Hepatic stellate cell (primary cell): ENCODE measurements at regions not wholly inside any gene's neighbourhood (a gene's known extent, or its start where the extent isn't known, plus 50 kb on each side); places are given as distances from the start of the nearest gene placed in this dataset.
"Not testable (repeated sequence)": the region's sequence is repeated elsewhere in the genome, so short reads cannot be mapped to it uniquely, and the experiment has no call there.

Experiments
- DNase-seq: peaks from one replicate; pipeline ENCODE4 v3.0.0; 2011; ENCODE audit warnings: low spot score

DNA sequence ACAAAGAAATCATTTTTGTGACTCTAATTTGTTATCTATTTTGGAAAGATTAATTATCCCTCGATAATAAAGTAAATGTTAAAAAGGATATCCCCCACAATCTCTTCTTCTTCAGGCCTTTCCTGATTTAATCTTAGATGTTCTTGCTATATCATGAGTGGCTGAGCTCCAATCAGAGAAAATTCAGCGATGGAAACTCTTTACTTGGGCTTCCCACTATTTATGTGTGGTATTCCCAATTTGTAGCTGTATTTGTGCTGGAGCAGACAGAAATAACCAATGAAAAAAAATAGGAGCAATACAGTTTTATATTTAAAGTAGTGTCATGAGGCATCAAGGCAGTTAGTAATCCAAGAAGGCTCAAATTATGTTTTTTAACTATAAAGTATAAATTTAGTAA, 539.1 kb downstream of the PRKD1 start:
- DNase-seq = no peak

GRCh38 chr14:29390081-29390832, 537.4 kb downstream of the PRKD1 start:
- no peak for DNase-seq

DNA sequence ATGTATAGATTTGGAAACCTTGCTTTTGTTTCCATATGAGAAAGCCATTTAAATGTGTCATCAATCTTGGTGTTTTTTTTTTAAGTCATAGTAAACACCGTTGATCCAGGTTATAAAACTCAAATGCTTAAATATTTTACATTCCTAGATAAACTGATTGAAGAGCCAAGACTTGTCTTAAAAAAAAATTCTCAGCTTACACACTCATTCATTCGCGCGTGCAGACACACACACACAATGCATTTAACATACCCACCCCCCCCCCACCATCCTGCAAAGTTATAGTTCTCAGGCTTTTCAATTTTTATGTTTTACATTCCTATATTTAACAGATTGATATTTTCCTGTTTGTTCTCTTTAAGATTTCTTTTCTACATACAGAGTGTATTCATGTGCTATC, 536.4 kb downstream of the PRKD1 start:
- DNase-seq = no peak

DNA sequence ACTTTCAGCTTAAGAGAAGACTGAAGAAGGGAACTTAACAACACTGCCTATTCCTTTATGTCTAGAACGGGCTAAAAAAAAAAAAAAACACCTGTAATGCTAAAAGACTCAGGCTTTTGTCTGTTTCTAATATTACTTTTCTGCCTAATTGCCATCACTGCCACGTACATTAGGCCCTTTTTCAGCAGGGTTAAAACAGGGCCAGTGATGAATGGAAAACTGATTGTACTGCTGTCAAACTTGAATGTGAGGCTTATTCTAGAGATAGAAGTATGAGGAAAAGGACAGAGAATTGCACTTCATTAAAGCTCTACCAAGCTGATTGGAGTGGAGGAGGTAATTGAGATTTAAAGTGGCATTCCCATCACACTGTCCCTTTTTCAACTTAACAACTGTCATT, 535.8 kb downstream of the PRKD1 start:
- DNase-seq = no peak

DNA sequence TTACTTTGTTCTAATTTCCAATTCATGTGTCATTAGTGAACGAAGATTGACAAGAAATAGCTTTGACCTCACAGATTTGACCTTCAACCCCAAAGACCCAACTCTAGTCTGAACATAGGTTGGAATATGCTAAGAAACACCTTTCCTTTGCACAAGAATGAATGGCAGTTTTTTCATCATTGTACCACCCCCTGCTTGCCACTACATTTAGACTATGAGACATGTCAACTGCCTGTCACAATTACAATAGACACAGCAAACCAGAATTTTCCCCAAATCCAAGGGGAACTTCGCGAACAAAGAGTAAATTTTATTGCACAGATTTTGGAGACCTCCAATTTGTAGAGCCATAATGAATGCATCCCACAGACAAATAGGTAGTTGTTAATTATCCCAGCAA, 535.4 kb downstream of the PRKD1 start:
- no peak for DNase-seq

- DNase-seq = no peak
Measured at GRCh38 chr14:29403091-29403490, 524.6 kb downstream of the PRKD1 start.

GRCh38 chr14:29410581-29410980, 517.1 kb downstream of the PRKD1 start:
- DNase-seq = no peak

DNA sequence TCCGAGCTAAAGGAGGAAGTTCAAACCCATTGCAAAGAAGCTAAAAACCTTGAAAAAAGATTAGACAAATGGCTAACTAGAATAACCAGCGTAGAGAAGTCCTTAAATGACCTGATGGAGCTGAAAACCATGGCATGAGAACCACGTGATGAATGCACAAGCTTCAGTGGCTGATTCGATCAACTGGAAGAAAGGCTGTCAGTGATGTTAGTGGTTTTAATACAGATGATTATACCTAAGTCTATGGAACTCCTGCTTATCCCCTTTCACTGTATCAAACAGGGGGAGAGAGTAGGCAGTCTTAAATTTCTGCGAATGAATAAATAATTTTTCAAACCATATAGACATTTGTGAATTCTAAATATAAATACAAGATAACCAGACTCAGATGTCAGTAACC, 512.7 kb downstream of the PRKD1 start:
- not testable (repeated sequence) for DNase-seq

DNA sequence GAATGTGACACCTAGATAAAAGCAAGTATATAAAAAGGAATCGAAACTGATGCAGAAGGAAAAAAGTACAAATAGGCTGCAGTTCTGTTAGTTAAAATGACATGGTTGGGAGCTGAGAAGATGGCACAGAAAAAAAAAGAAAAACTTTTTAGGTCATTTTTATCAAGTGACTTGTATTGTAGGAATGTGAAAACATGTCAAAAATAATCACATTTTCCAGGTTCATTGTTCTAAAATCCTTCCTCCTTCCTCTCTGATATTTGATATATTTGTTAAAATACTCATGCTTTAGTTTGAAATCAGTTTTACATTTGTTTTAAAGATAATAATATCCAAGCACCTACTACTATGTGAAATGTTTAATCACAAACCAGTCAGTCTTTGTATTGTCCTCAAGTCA, 507.9 kb downstream of the PRKD1 start:
- DNase-seq = no peak

DNA sequence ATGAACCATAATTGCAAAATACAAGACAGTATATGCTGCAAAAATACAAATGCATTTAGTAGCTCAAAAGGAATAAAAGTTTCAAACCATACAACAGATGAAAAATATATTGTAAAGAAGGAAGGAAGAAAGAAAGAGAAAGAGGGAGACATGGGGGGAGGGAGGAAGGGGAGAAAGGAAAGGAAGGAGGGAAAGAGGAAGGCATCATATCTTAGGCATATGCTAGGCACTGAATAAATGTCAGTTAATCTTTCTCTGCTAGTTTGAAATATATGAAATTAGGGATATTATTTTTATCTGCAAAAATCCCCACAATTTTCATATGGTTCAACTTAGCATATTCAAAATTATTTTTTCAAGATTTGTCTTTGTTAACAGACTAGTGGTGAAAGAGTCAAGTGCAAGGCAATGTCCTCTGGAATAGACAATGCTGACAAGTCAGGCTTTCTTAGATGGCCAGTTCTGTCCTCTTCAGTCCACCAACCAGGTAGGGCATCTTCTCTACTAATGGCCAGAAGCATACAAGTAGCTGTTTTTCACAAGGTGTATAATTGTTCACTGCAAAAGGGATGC, 506.4 kb downstream of the PRKD1 start:
- DNase-seq = no peak

DNA sequence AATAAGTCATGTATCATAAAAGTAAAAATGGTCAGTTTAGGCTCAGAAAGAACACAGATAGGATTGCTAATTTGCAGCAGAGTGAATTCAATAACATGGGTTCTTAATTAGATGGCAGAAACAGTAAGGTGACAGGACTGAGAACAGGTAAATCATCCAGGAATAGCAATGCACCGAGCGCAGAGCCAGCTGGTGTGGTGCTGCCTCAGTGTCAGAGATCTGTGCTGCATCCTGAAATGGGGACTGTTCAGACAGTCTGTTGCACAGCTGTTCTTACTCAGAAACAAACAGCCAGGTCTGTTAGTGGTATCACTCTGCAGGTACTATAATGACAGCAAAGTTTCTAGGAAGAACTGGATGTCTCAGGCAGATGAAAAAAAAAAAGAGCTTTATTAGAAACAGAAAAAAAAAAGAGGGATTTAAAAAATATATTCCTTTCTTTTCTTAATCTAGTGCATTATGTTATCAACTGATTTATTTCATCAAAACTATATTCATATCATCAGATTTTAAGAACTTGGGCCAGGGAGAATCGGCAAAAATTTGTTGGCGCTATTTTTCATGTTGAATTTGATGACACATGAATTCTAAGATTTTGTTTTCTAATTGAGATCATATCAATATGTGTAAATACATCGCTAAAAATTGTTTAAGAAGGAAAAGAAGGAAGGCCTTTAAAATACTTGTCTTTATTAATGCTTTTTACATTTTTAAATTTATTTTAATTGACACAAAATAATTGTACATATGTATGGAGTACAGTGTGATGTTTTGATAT, 501.8 kb downstream of the PRKD1 start:
- DNase-seq = no peak

- DNase-seq = peak; percentile 24
Measured at GRCh38 chr14:29442696-29443095, 485.0 kb downstream of the PRKD1 start.

DNA sequence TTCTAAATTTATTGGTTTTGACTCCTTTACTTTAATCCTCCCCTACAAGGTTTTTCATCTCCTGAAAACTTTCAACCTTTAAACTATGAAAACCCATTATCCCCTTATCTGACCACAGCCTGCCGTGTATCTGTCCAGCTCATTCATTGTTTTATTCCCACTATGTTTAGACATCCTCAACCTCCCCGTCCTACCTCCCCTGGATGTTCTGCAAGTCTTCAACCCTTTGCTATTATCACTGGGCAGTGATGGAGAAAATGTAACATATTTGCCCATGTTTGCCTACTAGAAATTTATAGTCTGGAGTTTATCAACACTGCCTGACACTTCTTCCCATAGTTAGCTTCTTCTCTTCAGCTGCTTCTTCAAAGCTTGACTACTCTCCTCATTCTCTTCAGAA, 483.4 kb downstream of the PRKD1 start:
- no peak for DNase-seq

DNA sequence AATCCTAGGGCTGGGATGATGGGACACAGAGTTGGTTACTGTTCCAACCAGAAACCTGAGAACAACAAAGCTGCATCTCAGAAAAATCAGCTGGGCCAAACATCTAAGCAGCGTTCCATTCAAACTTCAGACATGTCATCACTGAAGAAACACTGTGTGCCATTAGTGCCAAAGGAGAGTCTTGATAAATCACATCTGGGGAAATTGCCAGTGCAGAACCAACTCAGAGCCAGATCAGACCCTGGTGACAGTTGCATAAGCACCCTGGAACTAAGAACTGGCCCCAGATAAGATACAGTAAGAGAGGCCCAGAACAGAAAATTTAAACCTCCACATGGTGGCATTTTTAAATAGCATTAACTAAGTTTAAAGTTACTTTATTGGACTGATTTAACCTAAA, 482.8 kb downstream of the PRKD1 start:
- no peak for DNase-seq

- DNase-seq = no peak
Measured at GRCh38 chr14:29446971-29447370, 480.7 kb downstream of the PRKD1 start.

GRCh38 chr14:29451941-29452340, 475.7 kb downstream of the PRKD1 start:
- no peak for DNase-seq

DNA sequence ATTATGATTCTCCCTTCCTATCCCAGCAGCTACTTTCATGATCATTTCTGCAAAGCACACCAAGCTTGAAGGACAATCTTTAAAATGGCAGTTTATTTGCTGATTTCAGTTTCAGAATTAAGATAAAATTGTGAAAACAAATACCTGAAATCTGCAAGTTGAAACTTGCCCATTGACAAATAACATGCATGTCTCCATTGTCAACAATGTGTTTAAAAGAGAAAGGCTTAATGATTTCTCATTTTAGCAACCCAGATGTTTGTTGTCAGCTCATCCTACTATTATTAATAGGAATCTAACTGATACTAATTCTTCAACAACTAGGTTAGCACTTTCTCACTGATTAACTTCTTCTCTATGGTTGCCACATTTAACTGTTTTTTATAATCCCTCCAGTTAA, 474.6 kb downstream of the PRKD1 start:
- DNase-seq = no peak

- no peak for DNase-seq
Measured at GRCh38 chr14:29454026-29454693, 473.5 kb downstream of the PRKD1 start.

DNA sequence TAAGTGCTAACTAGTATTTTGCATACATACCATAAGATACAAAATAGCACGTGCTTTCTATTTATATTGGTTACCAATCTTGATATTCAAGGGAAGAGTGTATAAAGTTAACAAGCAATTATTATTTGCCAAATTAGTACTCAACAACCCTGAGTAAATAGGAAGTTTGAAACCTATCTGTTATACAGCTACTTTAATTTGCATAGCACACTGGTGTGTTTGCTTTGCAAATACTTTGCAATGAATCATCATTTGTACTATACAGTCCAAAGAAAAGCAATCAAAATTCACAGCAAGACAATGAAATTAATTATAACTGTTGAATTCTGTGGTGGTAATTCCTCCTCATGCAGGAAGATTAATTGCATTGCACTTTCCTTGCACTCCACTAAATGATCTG, 469.1 kb downstream of the PRKD1 start:
- DNase-seq = no peak

GRCh38 chr14:29459531-29459930, 468.1 kb downstream of the PRKD1 start:
- no peak for DNase-seq

- DNase-seq = no peak
Measured at GRCh38 chr14:29459969-29460560, 467.6 kb downstream of the PRKD1 start.

GRCh38 chr14:29461101-29461500, 466.5 kb downstream of the PRKD1 start:
- no peak for DNase-seq
